Astrocyte (in vitro differentiated cells and primary cell): ENCODE measurements at regions not wholly inside any gene's neighbourhood (a gene's known extent, or its start where the extent isn't known, plus 50 kb on each side); places are given as distances from the start of the nearest gene placed in this dataset.
A peak's percentile ranks its signal among the peaks of the same experiment; 100 is the strongest.

Source experiments
- DNase-seq: peaks from one replicate; pipeline ENCODE4 v3.0.0-alpha.2; 2010; ENCODE audit warnings: low read depth
- FAIRE-seq: peaks from 2 replicates; lab custom pipeline; 2011; peaks lifted over from hg19 to GRCh38; lab: Jason Lieb, UNC
- H2AFZ ChIP-seq: 2 replicates; pipeline ENCODE4 v1.6.0; 2012; ENCODE audit warnings: low read depth, low read length, inconsistent platforms
- H3K27ac ChIP-seq: 2 replicates; pipeline ENCODE4 v1.5.1; 2011; ENCODE audit warnings: low read depth, low read length, inconsistent platforms
- H3K27me3 ChIP-seq: 2 replicates; pipeline ENCODE4 v1.6.0; 2011; ENCODE audit warnings: low read length, inconsistent platforms; ENCODE audit not compliant: insufficient read depth
- H3K36me3 ChIP-seq: 2 replicates; pipeline ENCODE4 v1.5.1; 2011; ENCODE audit warnings: low read length, inconsistent platforms; ENCODE audit not compliant: insufficient read depth
- H3K4me1 ChIP-seq: 2 replicates; pipeline ENCODE4 v1.5.1; 2011; ENCODE audit warnings: low read length, inconsistent platforms; ENCODE audit not compliant: insufficient read depth
- H3K4me2 ChIP-seq: 2 replicates; pipeline ENCODE4 v1.6.0; 2012; ENCODE audit warnings: low read length, inconsistent platforms
- H3K4me3 ChIP-seq: 2 replicates; pipeline ENCODE4 v1.5.1; 2011; ENCODE audit warnings: low read depth, mild to moderate bottlenecking, low read length, inconsistent platforms; ENCODE audit not compliant: insufficient read depth
- H3K79me2 ChIP-seq: 2 replicates; pipeline ENCODE4 v1.6.0; 2012; ENCODE audit warnings: mild to moderate bottlenecking, low read length, inconsistent platforms; ENCODE audit not compliant: insufficient read depth
- H3K9ac ChIP-seq: 2 replicates; pipeline ENCODE4 v1.6.0; 2012; ENCODE audit warnings: mild to moderate bottlenecking, low read length, inconsistent platforms
- H3K9me3 ChIP-seq: 2 replicates; pipeline ENCODE4 v1.5.1; 2012; ENCODE audit warnings: low read depth, mild to moderate bottlenecking, low read length, inconsistent platforms; ENCODE audit not compliant: insufficient read depth
- H4K20me1 ChIP-seq: 2 replicates; pipeline ENCODE4 v1.6.0; 2012; ENCODE audit warnings: low read length, inconsistent platforms; ENCODE audit not compliant: insufficient read depth
- H3K27ac Mint-ChIP-seq: one replicate; pipeline ENCODE4 v1.8.0; 2021; ENCODE audit warnings: mild to moderate bottlenecking, mixed read lengths; ENCODE audit not compliant: unreplicated experiment
- H3K27me3 Mint-ChIP-seq: one replicate; pipeline ENCODE4 v1.8.0; 2021; ENCODE audit warnings: low read depth, mixed read lengths; ENCODE audit not compliant: unreplicated experiment
- H3K36me3 Mint-ChIP-seq: one replicate; pipeline ENCODE4 v1.8.0; 2021; ENCODE audit warnings: low read depth, mixed read lengths; ENCODE audit not compliant: unreplicated experiment
- H3K4me1 Mint-ChIP-seq: one replicate; pipeline ENCODE4 v1.8.0; 2021; ENCODE audit warnings: low read depth, mixed read lengths; ENCODE audit not compliant: unreplicated experiment
- H3K4me3 Mint-ChIP-seq: one replicate; pipeline ENCODE4 v1.8.0; 2021; ENCODE audit warnings: mild to moderate bottlenecking, moderate library complexity, mixed read lengths; ENCODE audit not compliant: unreplicated experiment
- H3K9me3 Mint-ChIP-seq: one replicate; pipeline ENCODE4 v1.8.0; 2021; ENCODE audit warnings: mild to moderate bottlenecking, mixed read lengths; ENCODE audit not compliant: unreplicated experiment
- CTCF ChIP-seq: IDR thresholded peaks from 2 replicates; pipeline ENCODE4 v1.5.1; 2011; ENCODE audit warnings: low read depth, mild to moderate bottlenecking, inconsistent platforms, low read length, moderate library complexity; ENCODE audit not compliant: insufficient read depth
- EZH2 ChIP-seq: IDR thresholded peaks from 2 replicates; pipeline ENCODE4 v1.6.1; 2012; ENCODE audit warnings: mild to moderate bottlenecking, low read length, inconsistent platforms; ENCODE audit not compliant: insufficient read depth

- H3K9ac ChIP-seq, result peak overlapping the region; percentile 51
- H3K79me2 ChIP-seq, result no peaks in the 10 kb centered on the region
- no peaks in the 10 kb centered on the region for H3K36me3 ChIP-seq
- Mint-ChIP-seq H3K4me3 (no peak overlapping the region), H3K4me1 (peaks cover 41% of the 10 kb centered on the region), H3K36me3 (peaks cover 4% of the 10 kb centered on the region), H3K9me3 (peaks cover 4% of the 10 kb centered on the region), H3K27me3 (no peaks in the 10 kb centered on the region), H3K27ac (peak overlapping the region; percentile 60)
- DNase-seq, result no peak
- H3K4me3 ChIP-seq, result no peak overlapping the region
- H3K9me3 ChIP-seq, result no peaks in the 10 kb centered on the region
- TF ChIP-seq CTCF, result no peak
- no peak for TF ChIP-seq EZH2
- peaks cover 42% of the 10 kb centered on the region for H3K4me1 ChIP-seq
- no peak for FAIRE-seq
- H2AFZ ChIP-seq, result no peak overlapping the region
- H3K27ac ChIP-seq, result peak overlapping the region; percentile 87
- peaks cover 2% of the 10 kb centered on the region for H3K27me3 ChIP-seq
- no peaks in the 10 kb centered on the region for H4K20me1 ChIP-seq
- peak overlapping the region; percentile 50 for H3K4me2 ChIP-seq
Measured at GRCh38 chr1:219325368-219325742, 151.7 kb downstream of the LYPLAL1 start.

- H3K27me3 Mint-ChIP-seq, result no peaks in the 10 kb centered on the region
- peak overlapping the region; percentile 56 for H3K4me2 ChIP-seq
- H3K4me3 ChIP-seq, result no peak overlapping the region
Measured at GRCh38 chr1:219324629-219325367, 151.1 kb downstream of the LYPLAL1 start.

More at GRCh38 chr1:219324629-219325367, 151.1 kb downstream of the LYPLAL1 start:
- Histone ChIP-seq H3K27ac (peak overlapping the region; percentile 87), H3K79me2 (no peaks in the 10 kb centered on the region), H3K27me3 (peaks cover 2% of the 10 kb centered on the region), H3K36me3 (no peaks in the 10 kb centered on the region), H3K9ac (peak overlapping the region; percentile 69), H4K20me1 (no peaks in the 10 kb centered on the region), H2AFZ (no peak overlapping the region), H3K4me1 (peaks cover 36% of the 10 kb centered on the region), H3K9me3 (no peaks in the 10 kb centered on the region)
- TF ChIP-seq EZH2, result no peak
- no peak for TF ChIP-seq CTCF
- FAIRE-seq, result peak; percentile 73
- Mint-ChIP-seq H3K36me3 (peaks cover 4% of the 10 kb centered on the region), H3K4me3 (no peak overlapping the region), H3K4me1 (peaks cover 38% of the 10 kb centered on the region), H3K27ac (peak overlapping the region; percentile 60), H3K9me3 (peaks cover 4% of the 10 kb centered on the region)
- peak; percentile 99 for DNase-seq
